M059J (cell line): ENCODE measurements at regions not wholly inside any gene's neighbourhood (a gene's known extent, or its start where the extent isn't known, plus 50 kb on each side); places are given as distances from the start of the nearest gene placed in this dataset.

Experiments
- DNase-seq: peaks from one replicate; pipeline ENCODE4 v3.0.0-alpha.2; 2012; ENCODE audit warnings: low read depth

GRCh38 chr11:107221748-107222285 lies 203.5 kb upstream of the GUCY1A2 start:
- DNase-seq = no peak

GRCh38 chr11:107218123-107219013 lies 200.1 kb upstream of the GUCY1A2 start:
- DNase-seq = no peak

- DNase-seq = no peak
Measured at GRCh38 chr11:107217444-107217843, 199.2 kb upstream of the GUCY1A2 start.

GRCh38 chr11:107215010-107215409 lies 196.7 kb upstream of the GUCY1A2 start:
- DNase-seq = no peak

GRCh38 chr11:107203656-107204055 lies 185.4 kb upstream of the GUCY1A2 start:
- no peak for DNase-seq

GRCh38 chr11:107202241-107202640 lies 184.0 kb upstream of the GUCY1A2 start:
- DNase-seq = no peak

- no peak for DNase-seq
Measured at GRCh38 chr11:107198490-107199007, 180.3 kb upstream of the GUCY1A2 start.

GRCh38 chr11:107197932-107198331 lies 179.7 kb upstream of the GUCY1A2 start:
- no peak for DNase-seq

GRCh38 chr11:107196732-107197131 lies 178.5 kb upstream of the GUCY1A2 start:
- DNase-seq = no peak

- no peak for DNase-seq
Measured at GRCh38 chr11:107184986-107185385, 166.7 kb upstream of the GUCY1A2 start.

GRCh38 chr11:107183953-107184352 lies 165.7 kb upstream of the GUCY1A2 start:
- no peak for DNase-seq

GRCh38 chr11:107182978-107183377 lies 164.7 kb upstream of the GUCY1A2 start:
- DNase-seq = peak; percentile 32

- DNase-seq = no peak
Measured at GRCh38 chr11:107180236-107180635, 162.0 kb upstream of the GUCY1A2 start.

- DNase-seq = no peak
Measured at GRCh38 chr11:107179829-107180228, 161.6 kb upstream of the GUCY1A2 start.

- no peak for DNase-seq
Measured at GRCh38 chr11:107177106-107177477, 158.8 kb upstream of the GUCY1A2 start.

GRCh38 chr11:107176148-107177105 lies 158.2 kb upstream of the GUCY1A2 start:
- no peak for DNase-seq

GRCh38 chr11:107174856-107175255 lies 156.6 kb upstream of the GUCY1A2 start:
- DNase-seq = no peak

GRCh38 chr11:107172996-107173395 lies 154.7 kb upstream of the GUCY1A2 start:
- DNase-seq = no peak

- peak; percentile 56 for DNase-seq
Measured at GRCh38 chr11:107157809-107158187, 139.5 kb upstream of the GUCY1A2 start.

- peak; percentile 39 for DNase-seq
Measured at GRCh38 chr11:107157146-107157808, 139.0 kb upstream of the GUCY1A2 start.

GRCh38 chr11:107151579-107151978 lies 133.3 kb upstream of the GUCY1A2 start:
- no peak for DNase-seq

GRCh38 chr11:107151158-107151557 lies 132.9 kb upstream of the GUCY1A2 start:
- DNase-seq = no peak
